OCI-LY1 (cell line): ENCODE measurements at regions not wholly inside any gene's neighbourhood (a gene's known extent, or its start where the extent isn't known, plus 50 kb on each side); places are given as distances from the start of the nearest gene placed in this dataset.

Source experiments
- EZH2 ChIP-seq: fragments of 200-600 bp; sonication (generic), shearing (Covaris generic); IDR thresholded peaks from 2 replicates; pipeline ENCODE4 v1.8.0; 2017; ENCODE audit warnings: borderline replicate concordance, mixed run types, mild to moderate bottlenecking, antibody characterized with exemption, low read length, moderate library complexity, mixed read lengths
- TF ChIP-seq, protein P1 (sequence below): fragments of 200-600 bp; sonication (generic), shearing (Covaris generic); IDR thresholded peaks from 2 replicates; pipeline ENCODE4 v1.5.1; 2017; ENCODE audit warnings: mild to moderate bottlenecking, antibody characterized with exemption, low read length, moderate library complexity, mixed read lengths

GRCh38 chr14:87800216-87800615 is 192.8 kb downstream of the GALC start:
- TF ChIP-seq, protein P1, sequence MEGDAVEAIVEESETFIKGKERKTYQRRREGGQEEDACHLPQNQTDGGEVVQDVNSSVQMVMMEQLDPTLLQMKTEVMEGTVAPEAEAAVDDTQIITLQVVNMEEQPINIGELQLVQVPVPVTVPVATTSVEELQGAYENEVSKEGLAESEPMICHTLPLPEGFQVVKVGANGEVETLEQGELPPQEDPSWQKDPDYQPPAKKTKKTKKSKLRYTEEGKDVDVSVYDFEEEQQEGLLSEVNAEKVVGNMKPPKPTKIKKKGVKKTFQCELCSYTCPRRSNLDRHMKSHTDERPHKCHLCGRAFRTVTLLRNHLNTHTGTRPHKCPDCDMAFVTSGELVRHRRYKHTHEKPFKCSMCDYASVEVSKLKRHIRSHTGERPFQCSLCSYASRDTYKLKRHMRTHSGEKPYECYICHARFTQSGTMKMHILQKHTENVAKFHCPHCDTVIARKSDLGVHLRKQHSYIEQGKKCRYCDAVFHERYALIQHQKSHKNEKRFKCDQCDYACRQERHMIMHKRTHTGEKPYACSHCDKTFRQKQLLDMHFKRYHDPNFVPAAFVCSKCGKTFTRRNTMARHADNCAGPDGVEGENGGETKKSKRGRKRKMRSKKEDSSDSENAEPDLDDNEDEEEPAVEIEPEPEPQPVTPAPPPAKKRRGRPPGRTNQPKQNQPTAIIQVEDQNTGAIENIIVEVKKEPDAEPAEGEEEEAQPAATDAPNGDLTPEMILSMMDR, result no peak
- no peak for TF ChIP-seq EZH2
